Fibroblast of the aortic adventitia (primary cell): ENCODE measurements at regions not wholly inside any gene's neighbourhood (a gene's known extent, or its start where the extent isn't known, plus 50 kb on each side); places are given as distances from the start of the nearest gene placed in this dataset.

Experiments
- DNase-seq: peaks from one replicate; pipeline ENCODE4 v3.0.0-alpha.2; 2010; ENCODE audit warnings: low read depth
- H3K4me3 ChIP-seq: 2 replicates; pipeline ENCODE4 v1.5.1; 2011; ENCODE audit warnings: low read depth, mild to moderate bottlenecking, control low read depth, low read length, moderate library complexity
- CTCF ChIP-seq: IDR thresholded peaks from 2 replicates; pipeline ENCODE4 v1.5.1; 2011; ENCODE audit warnings: mild to moderate bottlenecking, low read length, control low read depth, inconsistent platforms; ENCODE audit not compliant: insufficient read depth

DNA sequence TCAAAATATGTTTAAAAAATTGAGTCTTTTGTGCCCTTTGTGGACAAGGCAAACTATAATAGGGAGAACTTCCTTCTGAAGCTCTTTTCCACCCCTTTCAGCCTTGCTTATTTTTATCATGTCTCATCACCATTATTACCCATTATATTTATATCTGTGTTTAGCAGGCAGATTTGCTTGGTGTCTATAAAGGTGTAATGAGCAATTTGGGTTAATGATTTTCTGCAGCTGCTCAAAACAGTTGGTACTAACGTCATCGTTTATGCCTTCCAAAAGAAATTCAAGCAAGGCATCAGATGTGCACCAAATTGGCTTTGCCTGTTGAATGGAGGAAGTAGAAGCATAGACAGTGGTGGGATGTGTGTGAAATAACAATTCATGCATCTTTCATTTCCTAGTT, 483.7 kb upstream of the SGO1 start:
- no peak for DNase-seq
- H3K4me3 ChIP-seq, result no peak overlapping the region
- no peak for TF ChIP-seq CTCF

- TF ChIP-seq CTCF, result no peak
- DNase-seq, result peak; percentile 66
- H3K4me3 ChIP-seq, result no peak overlapping the region
Observed at GRCh38 chr3:20669184-20669583, 483.2 kb upstream of the SGO1 start.

- TF ChIP-seq CTCF, result no peak
- DNase-seq, result no peak
- no peak overlapping the region for H3K4me3 ChIP-seq
Observed at GRCh38 chr3:20668411-20668810, 482.4 kb upstream of the SGO1 start.

GRCh38 chr3:20666091-20666490, 480.1 kb upstream of the SGO1 start:
- TF ChIP-seq CTCF, result no peak
- DNase-seq, result peak; percentile 19
- no peak overlapping the region for H3K4me3 ChIP-seq

DNA sequence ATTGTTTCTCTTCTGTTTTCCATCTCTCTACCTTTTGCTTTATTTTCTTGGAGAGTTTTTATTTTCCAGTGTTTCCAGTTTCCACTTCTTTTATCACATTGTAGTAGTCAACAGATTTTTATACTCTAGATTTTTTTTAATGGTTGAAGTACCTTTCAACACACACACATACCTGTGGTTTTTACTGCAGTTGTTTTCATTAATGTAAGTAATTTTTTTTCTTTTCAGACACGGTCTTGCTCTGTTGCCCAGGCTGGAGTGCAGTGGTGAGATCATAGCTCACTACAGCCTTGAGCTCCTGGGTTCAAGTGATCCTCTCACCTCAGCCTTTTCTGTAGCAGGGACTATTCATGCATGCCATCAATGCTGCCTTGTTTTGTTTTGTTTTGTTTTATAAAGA, 472.5 kb upstream of the SGO1 start:
- no peak for TF ChIP-seq CTCF
- DNase-seq, result no peak
- H3K4me3 ChIP-seq, result no peak overlapping the region

DNA sequence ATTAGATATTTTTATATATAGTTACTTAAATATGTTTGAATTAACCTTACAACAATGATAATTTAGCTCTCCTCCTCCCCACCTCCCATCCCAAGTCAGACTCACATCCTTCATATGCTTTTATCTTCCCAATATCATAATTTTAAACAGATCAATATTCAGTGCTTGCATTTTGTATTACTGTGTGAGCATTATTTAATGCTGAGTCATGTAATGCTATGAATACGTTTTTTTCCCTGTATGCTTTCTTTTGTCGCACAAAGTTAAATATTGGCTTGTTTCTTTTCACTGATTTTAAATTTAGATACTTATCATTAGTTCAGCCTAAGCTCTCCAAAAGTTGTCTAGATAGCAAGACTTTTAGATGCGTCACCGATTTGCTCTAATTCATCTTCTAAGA, 471.6 kb upstream of the SGO1 start:
- no peak for TF ChIP-seq CTCF
- no peak for DNase-seq
- H3K4me3 ChIP-seq, result no peak overlapping the region

- DNase-seq, result no peak
- no peak overlapping the region for H3K4me3 ChIP-seq
- no peak for TF ChIP-seq CTCF
Observed at GRCh38 chr3:20652231-20652986, 466.4 kb upstream of the SGO1 start.
